Ovary (tissue), 7 donors: ENCODE measurements at regions not wholly inside any gene's neighbourhood (a gene's known extent, or its start where the extent isn't known, plus 50 kb on each side); places are given as distances from the start of the nearest gene placed in this dataset.

Experiments used
- DNase-seq, 5 donors: peaks; one replicate each; pipeline ENCODE4 v3.0.0-alpha.2; 2019 to 2020
- H3K27ac ChIP-seq, 2 donors: fragments of 200-600 bp; one replicate each; pipeline versions ENCODE4 v1.5.1 to v1.8.0; 2019 to 2022
- H3K27me3 ChIP-seq: fragments of 200-600 bp; one replicate; pipeline ENCODE4 v1.8.0; 2022
- H3K36me3 ChIP-seq: fragments of 200-600 bp; sonication (generic); one replicate; pipeline ENCODE4 v1.5.1; 2019
- H3K4me1 ChIP-seq: one replicate; pipeline ENCODE4 v1.8.1; 2013; ENCODE audit warnings: mild to moderate bottlenecking, moderate library complexity; ENCODE audit not compliant: insufficient read depth
- H3K4me3 ChIP-seq: fragments of 200-600 bp; sonication (generic); one replicate; pipeline ENCODE4 v1.5.1; 2017
- H3K9me3 ChIP-seq, 2 donors: fragments of 200-600 bp in 1 of 2; sonication (generic) in 1 of 2; one replicate each; pipeline versions ENCODE4 v1.5.1 to v1.8.1; 2013 to 2019; ENCODE audit warnings: mild to moderate bottlenecking in 1 of 2, moderate library complexity in 1 of 2
- EP300 ChIP-seq: sonication (generic); formaldehyde crosslinking; IDR thresholded peaks from one replicate; pipeline ENCODE4 v1.6.1; 2017; ENCODE audit warnings: antibody characterized with exemption
- POLR2A ChIP-seq: fragments of 450-650 bp; IDR thresholded peaks from one replicate; pipeline ENCODE4 v1.6.1; 2017; ENCODE audit warnings: antibody characterized with exemption, mild to moderate bottlenecking, moderate library complexity
- WGBS, 3 donors: extraction: QIAGEN DNeasy Blood & Tissue Kit in 1 of 3; methylation state at CpG; one replicate each; pipeline versions ENCODE4 v1.1.5 to v1.1.7; 2013 to 2017; 5-methylcytosine and 5-hydroxymethylcytosine counted together
- intact Hi-C, 4 donors: fragments of 100-400 bp; cut with DNase I; formaldehyde crosslinking; loops; one replicate each; pipeline versions ENCODE4 v1.11.0 to v1.15.1; 2022 to 2023
- TF ChIP-seq, protein P1 (sequence below), 3 donors: fragments of 450-650 bp in 2 of 3; fragments of 200-600 bp in 1 of 3; IDR thresholded peaks; one replicate each; pipeline versions ENCODE4 v1.5.1 to v1.8.0; 2016 to 2022; ENCODE audit warnings: antibody characterized with exemption in 3 of 3, mild to moderate bottlenecking in 1 of 3
- donor health status: DM: no; HTN: no; CAD: no; lungs with moderate emphysema.
- donor health status: DM: no; HTN: no; CAD: no.
- donor health status: Bipolar disorder and iron deficiency.
- donor health status: DM: no; HTN: no; CAD: no.
- donor health status: DM: yes; HTN: yes; CAD: no.

GRCh38 chr9:135186248-135187164 lies 99.0 kb downstream of the OLFM1 start:
- peak in 1 of 5 donors; percentile 35 for DNase-seq
- TF ChIP-seq, protein P1, sequence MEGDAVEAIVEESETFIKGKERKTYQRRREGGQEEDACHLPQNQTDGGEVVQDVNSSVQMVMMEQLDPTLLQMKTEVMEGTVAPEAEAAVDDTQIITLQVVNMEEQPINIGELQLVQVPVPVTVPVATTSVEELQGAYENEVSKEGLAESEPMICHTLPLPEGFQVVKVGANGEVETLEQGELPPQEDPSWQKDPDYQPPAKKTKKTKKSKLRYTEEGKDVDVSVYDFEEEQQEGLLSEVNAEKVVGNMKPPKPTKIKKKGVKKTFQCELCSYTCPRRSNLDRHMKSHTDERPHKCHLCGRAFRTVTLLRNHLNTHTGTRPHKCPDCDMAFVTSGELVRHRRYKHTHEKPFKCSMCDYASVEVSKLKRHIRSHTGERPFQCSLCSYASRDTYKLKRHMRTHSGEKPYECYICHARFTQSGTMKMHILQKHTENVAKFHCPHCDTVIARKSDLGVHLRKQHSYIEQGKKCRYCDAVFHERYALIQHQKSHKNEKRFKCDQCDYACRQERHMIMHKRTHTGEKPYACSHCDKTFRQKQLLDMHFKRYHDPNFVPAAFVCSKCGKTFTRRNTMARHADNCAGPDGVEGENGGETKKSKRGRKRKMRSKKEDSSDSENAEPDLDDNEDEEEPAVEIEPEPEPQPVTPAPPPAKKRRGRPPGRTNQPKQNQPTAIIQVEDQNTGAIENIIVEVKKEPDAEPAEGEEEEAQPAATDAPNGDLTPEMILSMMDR (IDR thresholded peaks at IDR 0.05), result no peak
- TF ChIP-seq EP300 (no peak), POLR2A (no peak)
- no peak overlapping the region for H3K4me3 ChIP-seq
- no peaks in the 10 kb centered on the region for H3K4me1 ChIP-seq
- no peaks in the 10 kb centered on the region for H3K36me3 ChIP-seq
- intact Hi-C loops, result no loop called here
- no peaks in the 10 kb centered on the region for H3K27me3 ChIP-seq
- WGBS, 3 donors, result 10 to 20% (median 10%) methylated on average over 25 of the region's 25 CpGs
- H3K9me3 ChIP-seq, result no peaks in the 10 kb centered on the region
- H3K27ac ChIP-seq, result no peak overlapping the region

DNA sequence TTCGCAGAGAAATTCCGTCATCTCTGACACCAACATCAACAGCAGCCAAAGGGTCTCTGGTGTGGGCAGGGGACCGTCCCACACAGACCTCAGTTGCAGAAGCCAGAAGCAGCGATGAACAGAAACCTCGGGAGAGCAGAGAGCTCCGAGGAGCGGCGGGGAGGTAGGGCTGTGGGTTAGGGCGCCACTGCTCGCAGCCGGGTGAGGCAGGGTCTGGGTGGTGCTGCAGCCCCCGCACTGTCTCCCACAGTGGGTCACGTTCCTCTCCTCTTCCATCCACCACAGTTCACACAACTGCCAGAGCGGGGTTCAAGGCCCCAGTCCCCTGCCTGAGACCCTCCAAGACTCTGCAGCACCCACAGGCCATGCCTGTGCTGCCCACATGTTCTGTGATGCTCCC lies 99.9 kb downstream of the OLFM1 start:
- 30 to 48% (median 31%) methylated on average over 14 of the region's 14 CpGs for WGBS, 3 donors
- Histone ChIP-seq H3K27ac (no peak overlapping the region), H3K36me3 (no peaks in the 10 kb centered on the region), H3K4me1 (no peaks in the 10 kb centered on the region), H3K9me3 (no peaks in the 10 kb centered on the region), H3K27me3 (no peaks in the 10 kb centered on the region), H3K4me3 (no peak overlapping the region)
- TF ChIP-seq POLR2A (no peak), EP300 (no peak)
- TF ChIP-seq, protein P1 (IDR thresholded peaks at IDR 0.05), result no peak
- DNase-seq, result no peak
- intact Hi-C loops, result no loop called here

DNA sequence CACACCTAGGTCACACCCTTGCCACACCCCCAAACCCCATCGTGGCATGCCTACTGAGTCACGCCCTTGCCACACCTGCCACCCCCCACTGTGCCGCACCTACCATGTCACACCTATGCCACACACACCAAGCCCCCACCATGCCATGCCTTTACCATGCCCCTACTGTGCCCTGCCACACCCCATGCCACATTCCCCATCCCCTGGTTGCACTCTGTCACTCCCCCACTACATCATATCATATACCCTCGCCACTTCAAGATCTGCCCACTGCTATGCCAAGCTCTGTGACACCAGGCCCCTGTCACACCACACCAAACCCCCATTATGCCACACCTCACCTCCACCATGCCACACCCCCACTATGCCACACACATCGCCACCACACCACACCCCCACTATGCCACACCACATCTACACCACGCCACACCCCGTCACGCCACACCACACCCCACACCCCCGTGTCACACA lies 101.2 kb downstream of the OLFM1 start:
- Histone ChIP-seq H3K36me3 (no peaks in the 10 kb centered on the region), H3K27me3 (no peaks in the 10 kb centered on the region), H3K9me3 (no peaks in the 10 kb centered on the region), H3K4me3 (no peak overlapping the region), H3K27ac (no peak overlapping the region), H3K4me1 (no peaks in the 10 kb centered on the region)
- 77 to 90% (median 86%) methylated on average over 9 of the region's 9 CpGs for WGBS, 3 donors
- intact Hi-C loops, result no loop called here
- TF ChIP-seq POLR2A (no peak), EP300 (no peak)
- TF ChIP-seq, protein P1 (IDR thresholded peaks at IDR 0.05), result no peak
- no peak for DNase-seq

DNA sequence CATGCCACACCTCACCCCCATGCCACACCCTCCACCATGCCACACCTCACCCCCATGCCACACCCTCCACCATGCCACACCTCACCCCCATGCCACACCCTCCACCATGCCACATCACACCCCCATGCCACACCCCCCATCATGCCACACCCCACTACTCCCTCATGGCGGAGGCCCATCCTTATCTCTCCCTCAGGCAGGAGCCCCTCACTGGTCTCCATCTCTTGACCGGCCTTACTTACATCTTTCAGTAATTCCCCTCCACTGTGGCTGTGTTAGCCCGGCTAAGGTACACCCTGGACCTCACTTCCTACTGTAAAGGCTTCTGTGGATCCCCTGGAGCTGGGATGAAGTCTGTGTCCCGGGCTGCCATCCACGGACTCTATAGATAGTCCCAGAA lies 102.0 kb downstream of the OLFM1 start:
- TF ChIP-seq, protein P1 (IDR thresholded peaks at IDR 0.05), result no peak
- TF ChIP-seq EP300 (no peak), POLR2A (no peak)
- intact Hi-C loops, result no loop called here
- Histone ChIP-seq H3K9me3 (no peaks in the 10 kb centered on the region), H3K4me1 (no peaks in the 10 kb centered on the region), H3K27ac (no peak overlapping the region), H3K4me3 (no peak overlapping the region), H3K27me3 (no peaks in the 10 kb centered on the region), H3K36me3 (no peaks in the 10 kb centered on the region)
- 82 to 85% (median 83%) methylated on average over 5 of the region's 5 CpGs for WGBS, 3 donors
- DNase-seq, result no peak
